ENCODE measurements at regions not wholly inside any gene's neighbourhood (a gene's known extent, or its start where the extent isn't known, plus 50 kb on each side); places are given as distances from the start of the nearest gene placed in this dataset.
A peak's percentile ranks its signal among the peaks of the same experiment; 100 is the strongest.

- Histone ChIP-seq H3K4me1 (ENCODE audit: low read depth) (no peaks in the 10 kb centered on the region), H3K9me3 (no peaks in the 10 kb centered on the region), H3K4me3 (no peak overlapping the region), H3K36me3 (ENCODE audit: low read depth) (no peaks in the 10 kb centered on the region)
- no peak for ATAC-seq
- peak in 1 of 3 donors; percentile 5 for DNase-seq
- intact Hi-C loops (cut with DNase I, micrococcal nuclease): no loop called here
- TF ChIP-seq CTCF (IDR thresholded peaks at IDR 0.05): no peak
Measured at GRCh38 chr10:111295788-111296187, 219.0 kb downstream of the ADRA2A start.

GRCh38 chr10:111297351-111297848, 220.6 kb downstream of the ADRA2A start:
- H3K4me3 ChIP-seq: no peak overlapping the region
- no peaks in the 10 kb centered on the region for H3K36me3 ChIP-seq (ENCODE audit: low read depth)
- ATAC-seq (peak; percentile 46), DNase-seq (no peak)
- intact Hi-C loops (cut with DNase I, micrococcal nuclease): no loop called here
- no peaks in the 10 kb centered on the region for H3K4me1 ChIP-seq (ENCODE audit: low read depth)
- H3K9me3 ChIP-seq: no peaks in the 10 kb centered on the region
- TF ChIP-seq CTCF (IDR thresholded peaks at IDR 0.05): no peak

GRCh38 chr10:111298031-111298430, 221.2 kb downstream of the ADRA2A start:
- no peak for ATAC-seq
- DNase-seq: no peak
- intact Hi-C loops (cut with DNase I, micrococcal nuclease): no loop called here
- Histone ChIP-seq H3K9me3 (no peaks in the 10 kb centered on the region), H3K4me1 (ENCODE audit: low read depth) (no peaks in the 10 kb centered on the region), H3K4me3 (no peak overlapping the region), H3K36me3 (ENCODE audit: low read depth) (no peaks in the 10 kb centered on the region)
- no peak for TF ChIP-seq CTCF (IDR thresholded peaks at IDR 0.05)

GRCh38 chr10:111299037-111299436, 222.2 kb downstream of the ADRA2A start:
- Histone ChIP-seq H3K4me1 (ENCODE audit: low read depth) (no peaks in the 10 kb centered on the region), H3K9me3 (no peaks in the 10 kb centered on the region), H3K4me3 (no peak overlapping the region), H3K36me3 (ENCODE audit: low read depth) (no peaks in the 10 kb centered on the region)
- intact Hi-C loops (cut with DNase I, micrococcal nuclease): no loop called here
- TF ChIP-seq CTCF (IDR thresholded peaks at IDR 0.05): no peak
- DNase-seq (no peak), ATAC-seq (no peak)

- H3K9me3 ChIP-seq: no peaks in the 10 kb centered on the region
- DNase-seq: no peak
- H3K4me3 ChIP-seq: no peak overlapping the region
- TF ChIP-seq CTCF (IDR thresholded peaks at IDR 0.05): no peak
- H3K36me3 ChIP-seq (ENCODE audit: low read depth): no peaks in the 10 kb centered on the region
- no peaks in the 10 kb centered on the region for H3K4me1 ChIP-seq (ENCODE audit: low read depth)
- intact Hi-C loops (cut with DNase I, micrococcal nuclease): no loop called here
- peak; percentile 36 for ATAC-seq
Measured at GRCh38 chr10:111303887-111304286, 227.1 kb downstream of the ADRA2A start.

- no peak for ATAC-seq
- no peak overlapping the region for H3K4me3 ChIP-seq
- intact Hi-C loops (cut with DNase I, micrococcal nuclease): no loop called here
Measured at GRCh38 chr10:111316722-111317212, 239.9 kb downstream of the ADRA2A start.

More at GRCh38 chr10:111316722-111317212, 239.9 kb downstream of the ADRA2A start:
- Histone ChIP-seq H3K4me1 (ENCODE audit: low read depth) (no peaks in the 10 kb centered on the region), H3K9me3 (no peaks in the 10 kb centered on the region), H3K36me3 (ENCODE audit: low read depth) (no peaks in the 10 kb centered on the region)
- no peak for DNase-seq
- no peak for TF ChIP-seq CTCF (IDR thresholded peaks at IDR 0.05)

All from mucosa of descending colon (tissue), 3 donors.